ENCODE measurements at regions not wholly inside any gene's neighbourhood (a gene's known extent, or its start where the extent isn't known, plus 50 kb on each side); places are given as distances from the start of the nearest gene placed in this dataset.

- TF ChIP-seq CTCF (IDR thresholded peaks at IDR 0.05; ENCODE audit: insufficient read depth, low read depth, low read length): no peak
- TF ChIP-seq EZH2 (IDR thresholded peaks at IDR 0.05; ENCODE audit: insufficient read depth, low read length): no peak
Observed at GRCh38 chr21:22890656-22891055, 1892.4 kb downstream of the NCAM2 start.

Measured in astrocyte (in vitro differentiated cells and primary cell).